ENCODE measurements at regions not wholly inside any gene's neighbourhood (a gene's known extent, or its start where the extent isn't known, plus 50 kb on each side); places are given as distances from the start of the nearest gene placed in this dataset.

DNA sequence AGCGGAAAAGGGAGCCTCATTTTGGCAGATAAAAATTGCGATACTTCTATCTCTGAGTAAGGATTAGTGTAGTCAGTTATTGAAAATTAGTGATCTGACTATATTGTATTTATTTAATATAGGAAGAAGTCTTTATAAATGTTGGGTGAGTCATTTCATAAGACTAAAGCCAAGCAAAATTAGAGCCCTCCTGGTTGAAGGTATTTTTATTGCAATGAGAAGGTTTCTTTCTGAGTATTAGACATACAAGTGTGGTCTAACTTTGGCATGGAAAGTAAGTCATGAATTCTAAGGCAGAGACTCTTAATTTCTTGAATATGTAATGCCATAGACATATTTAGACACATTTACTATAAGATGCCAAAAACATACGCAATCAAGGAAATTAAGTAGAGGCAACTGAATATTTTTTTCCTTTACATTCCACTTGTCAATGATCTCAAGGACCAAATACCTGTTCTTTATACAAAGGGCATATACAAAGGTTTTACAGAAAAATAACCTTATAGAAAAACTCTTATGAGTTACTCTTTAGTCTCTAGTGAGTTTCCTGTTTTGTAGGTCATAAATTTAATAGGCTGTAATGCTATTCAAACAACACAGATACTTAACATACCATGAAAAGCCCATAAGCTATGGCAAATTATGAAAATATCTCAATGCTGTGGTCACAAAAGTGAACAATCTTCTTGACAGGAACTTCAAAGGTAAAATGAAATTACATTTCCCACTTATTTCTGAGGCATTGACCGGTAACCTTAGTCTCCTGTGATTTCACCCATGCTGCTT is 156.6 kb upstream of the BTG1 start:
- TF ChIP-seq, protein P1, sequence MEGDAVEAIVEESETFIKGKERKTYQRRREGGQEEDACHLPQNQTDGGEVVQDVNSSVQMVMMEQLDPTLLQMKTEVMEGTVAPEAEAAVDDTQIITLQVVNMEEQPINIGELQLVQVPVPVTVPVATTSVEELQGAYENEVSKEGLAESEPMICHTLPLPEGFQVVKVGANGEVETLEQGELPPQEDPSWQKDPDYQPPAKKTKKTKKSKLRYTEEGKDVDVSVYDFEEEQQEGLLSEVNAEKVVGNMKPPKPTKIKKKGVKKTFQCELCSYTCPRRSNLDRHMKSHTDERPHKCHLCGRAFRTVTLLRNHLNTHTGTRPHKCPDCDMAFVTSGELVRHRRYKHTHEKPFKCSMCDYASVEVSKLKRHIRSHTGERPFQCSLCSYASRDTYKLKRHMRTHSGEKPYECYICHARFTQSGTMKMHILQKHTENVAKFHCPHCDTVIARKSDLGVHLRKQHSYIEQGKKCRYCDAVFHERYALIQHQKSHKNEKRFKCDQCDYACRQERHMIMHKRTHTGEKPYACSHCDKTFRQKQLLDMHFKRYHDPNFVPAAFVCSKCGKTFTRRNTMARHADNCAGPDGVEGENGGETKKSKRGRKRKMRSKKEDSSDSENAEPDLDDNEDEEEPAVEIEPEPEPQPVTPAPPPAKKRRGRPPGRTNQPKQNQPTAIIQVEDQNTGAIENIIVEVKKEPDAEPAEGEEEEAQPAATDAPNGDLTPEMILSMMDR (IDR thresholded peaks at IDR 0.05) = no peak
- no peak for TF ChIP-seq EZH2 (IDR thresholded peaks at IDR 0.05)

All from neural progenitor cell (in vitro differentiated cells).